Endothelial cell of umbilical vein (primary cell): ENCODE measurements at regions not wholly inside any gene's neighbourhood (a gene's known extent, or its start where the extent isn't known, plus 50 kb on each side); places are given as distances from the start of the nearest gene placed in this dataset.

Source experiments
- CTCF ChIP-seq, 2 donors: IDR thresholded peaks; 1 replicate in 1 of 2; 2 replicates in 1 of 2; pipeline ENCODE4 v1.5.1; 2011; ENCODE audit warnings: low read length in 2 of 2, mild to moderate bottlenecking in 2 of 2, moderate library complexity in 2 of 2, control low read depth in 1 of 2, inconsistent platforms in 1 of 2, low read depth in 1 of 2; ENCODE audit not compliant: insufficient read depth in 1 of 2; ENCODE audit errors: extremely low read depth in 1 of 2
- EZH2 ChIP-seq: IDR thresholded peaks from 2 replicates; pipeline ENCODE4 v1.6.1; 2012; ENCODE audit warnings: borderline replicate concordance, low read depth, mild to moderate bottlenecking, moderate library complexity, low read length, inconsistent platforms; ENCODE audit not compliant: severe bottlenecking
- GATA2 ChIP-seq: IDR thresholded peaks from 2 replicates; pipeline ENCODE4 v1.7.0; 2011; ENCODE audit warnings: low read depth, mild to moderate bottlenecking, moderate library complexity, mixed read lengths, low read length; ENCODE audit not compliant: insufficient read length, insufficient read depth
- MYC ChIP-seq: IDR thresholded peaks from one replicate; pipeline ENCODE4 v1.6.1; 2011; ENCODE audit warnings: mild to moderate bottlenecking, low read depth, low read length
- POLR2A ChIP-seq: IDR thresholded peaks from 2 replicates; pipeline ENCODE4 v1.6.1; 2012; ENCODE audit warnings: low read depth, mild to moderate bottlenecking, control low read depth, low read length
- POLR2AphosphoS5 ChIP-seq: IDR thresholded peaks from 2 replicates; pipeline ENCODE4 v1.6.1; 2012; ENCODE audit warnings: low read depth, mild to moderate bottlenecking, control low read depth, low read length, moderate library complexity; ENCODE audit not compliant: insufficient read depth
- TF ChIP-seq, protein P1 (sequence below): IDR thresholded peaks from 2 replicates; pipeline ENCODE4 v1.6.1; 2011; ENCODE audit not compliant: insufficient read depth, insufficient read length

DNA sequence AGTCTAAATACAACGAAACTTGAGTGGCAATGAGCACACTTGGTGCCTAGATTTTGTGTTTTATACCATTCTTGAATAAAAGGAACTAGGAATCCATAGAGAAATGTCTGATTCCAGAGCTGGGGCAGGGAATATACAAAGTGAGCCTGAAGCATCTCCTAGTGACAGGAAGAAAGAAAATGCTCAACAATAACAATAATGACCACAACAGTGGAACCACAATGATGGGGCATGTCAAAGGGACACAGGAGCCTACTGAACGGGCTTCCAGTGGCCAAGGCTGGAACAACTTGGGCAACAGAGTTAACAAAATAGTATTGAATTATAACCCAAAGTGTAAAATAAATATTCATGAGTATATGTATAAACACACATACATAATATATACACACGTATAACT is 94.4 kb upstream of the ADCY1 start:
- TF ChIP-seq CTCF (IDR thresholded peaks at IDR 0.05; ENCODE audit: extremely low read depth in 1 of 2, insufficient read depth in 1 of 2, low read depth in 1 of 2, low read length in 2 of 2): no peak
- TF ChIP-seq POLR2A: no peak
- no peak for TF ChIP-seq EZH2
- no peak for TF ChIP-seq POLR2AphosphoS5
- TF ChIP-seq, protein P1, sequence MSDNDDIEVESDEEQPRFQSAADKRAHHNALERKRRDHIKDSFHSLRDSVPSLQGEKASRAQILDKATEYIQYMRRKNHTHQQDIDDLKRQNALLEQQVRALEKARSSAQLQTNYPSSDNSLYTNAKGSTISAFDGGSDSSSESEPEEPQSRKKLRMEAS: no peak
- no peak for TF ChIP-seq GATA2
- no peak for TF ChIP-seq MYC
